Eye (tissue), 1 donor: ENCODE measurements at regions not wholly inside any gene's neighbourhood (a gene's known extent, or its start where the extent isn't known, plus 50 kb on each side); places are given as distances from the start of the nearest gene placed in this dataset.
A peak's percentile ranks its signal among the peaks of the same experiment; 100 is the strongest.
"Not testable (repeated sequence)": the region's sequence is repeated elsewhere in the genome, so short reads cannot be mapped to it uniquely, and the experiment has no call there.

ENCODE experiments used
- DNase-seq: peaks from one replicate; pipeline ENCODE4 v3.0.0-alpha.2; 2015

DNA sequence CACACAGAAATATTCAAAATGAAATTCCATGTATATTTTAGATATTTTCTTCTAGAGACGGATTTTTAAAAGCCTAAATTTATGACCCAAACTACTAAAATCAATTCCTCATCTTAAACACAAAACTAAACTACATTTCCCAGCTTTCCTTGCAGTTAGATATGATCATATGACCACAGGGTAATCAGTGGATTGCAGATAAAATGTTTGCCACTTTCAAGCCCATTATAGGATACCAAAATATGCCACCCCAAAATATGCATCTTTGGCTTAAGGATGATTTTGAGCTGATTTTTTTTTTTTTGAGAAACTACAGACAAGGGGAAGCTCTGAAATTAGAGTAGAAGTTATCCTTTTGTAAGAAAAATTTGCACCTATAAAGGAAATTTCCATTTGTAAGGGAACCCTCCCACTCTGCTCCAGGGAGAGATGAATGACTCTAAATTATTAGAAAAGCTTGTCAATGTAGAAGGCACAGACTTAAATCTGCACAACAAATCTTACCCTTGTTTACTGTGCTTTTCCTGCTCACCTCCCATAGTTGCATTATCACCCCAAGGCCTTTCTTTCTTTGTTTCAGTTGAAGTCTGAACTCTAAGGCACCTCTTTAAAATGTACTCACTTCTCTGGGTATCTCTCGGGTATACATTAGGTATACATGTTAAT is 503.0 kb downstream of the PDHA2 start:
- DNase-seq: no peak

- DNase-seq: no peak
These were observed 503.9 kb downstream of the PDHA2 start for GRCh38 chr4:96343836-96344235.

DNA sequence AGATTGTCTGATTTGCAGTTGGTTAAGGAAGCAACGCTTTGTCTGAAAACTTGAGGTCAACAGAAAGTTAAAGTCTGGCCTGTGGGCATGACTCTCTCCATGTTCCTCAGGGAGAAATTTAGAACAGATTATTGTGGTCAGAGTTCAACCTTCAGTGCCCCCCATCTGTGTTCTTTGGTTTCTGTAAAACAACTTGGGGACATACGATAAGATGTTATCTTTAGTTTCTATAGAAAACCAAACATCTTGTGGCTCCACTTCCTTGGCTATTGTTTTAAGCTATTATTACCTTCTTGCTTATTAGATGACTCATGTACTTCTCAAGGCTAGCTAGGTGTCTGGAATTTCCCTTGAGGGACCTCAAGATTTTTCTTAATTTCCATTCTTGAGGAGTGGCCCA is 507.7 kb downstream of the PDHA2 start:
- DNase-seq: no peak

GRCh38 chr4:96352051-96352517 is 512.2 kb downstream of the PDHA2 start:
- DNase-seq: peak; percentile 38

- no peak for DNase-seq
These were observed 514.3 kb downstream of the PDHA2 start for GRCh38 chr4:96354036-96354712.

DNA sequence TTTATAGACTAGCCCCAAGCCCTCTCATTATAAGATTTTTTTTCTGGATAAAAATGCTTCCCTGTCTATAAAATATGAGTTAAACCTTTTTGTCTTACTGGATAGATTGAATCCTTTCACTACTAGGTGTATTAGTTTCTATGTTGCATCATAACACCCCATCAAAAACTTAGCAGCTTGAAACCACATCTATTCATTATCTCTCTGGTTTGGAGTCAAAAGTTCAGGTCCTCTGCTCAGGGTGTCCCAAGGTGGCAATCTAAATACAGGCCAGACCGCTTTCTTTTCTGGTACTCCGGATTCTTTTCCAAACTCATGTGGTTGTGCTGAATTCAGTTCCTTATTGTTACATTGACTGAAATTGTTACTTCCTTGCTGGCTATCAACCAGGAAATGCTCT is 515.5 kb downstream of the PDHA2 start:
- no peak for DNase-seq

- peak; percentile 12 for DNase-seq
These were observed 516.9 kb downstream of the PDHA2 start for GRCh38 chr4:96356591-96357370.

DNA sequence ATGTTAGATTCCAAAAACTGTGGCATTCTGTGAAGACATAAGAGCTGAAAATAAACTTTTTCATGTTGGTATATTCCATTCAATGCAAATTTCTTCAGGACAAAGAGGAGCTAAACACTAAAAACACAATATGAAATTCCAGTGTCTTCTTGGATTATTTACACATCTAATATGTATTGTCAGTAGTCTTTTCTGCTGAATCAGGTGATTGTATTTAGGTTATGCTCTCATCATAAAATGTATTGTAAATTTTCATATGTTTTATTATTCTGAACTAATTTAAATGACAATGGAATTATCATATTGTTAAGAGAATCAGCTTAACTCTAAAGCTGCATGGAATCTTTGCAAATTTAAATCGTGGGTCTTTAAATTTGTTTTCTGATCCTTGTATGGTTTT is 526.7 kb downstream of the PDHA2 start:
- no peak for DNase-seq

- no peak for DNase-seq
These were observed 535.5 kb downstream of the PDHA2 start for GRCh38 chr4:96375367-96375766.

DNA sequence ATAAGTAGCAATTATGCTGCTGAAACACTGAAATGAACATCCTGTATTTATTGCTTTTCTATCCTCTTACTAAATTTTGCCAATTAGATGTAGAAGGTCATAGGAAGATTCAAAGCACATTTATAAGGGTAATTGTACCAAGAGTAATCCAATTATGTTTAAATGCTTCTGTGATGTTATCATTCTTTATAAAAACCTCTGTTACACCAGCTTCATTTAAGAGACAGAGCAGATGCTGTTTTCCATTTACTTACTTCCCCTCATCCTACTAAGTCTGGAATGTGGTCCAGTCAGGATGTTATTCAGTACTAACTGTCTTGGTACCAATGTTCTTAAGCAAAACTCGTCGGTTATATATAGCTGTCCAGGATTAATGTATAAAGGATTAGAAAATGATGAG is 539.6 kb downstream of the PDHA2 start:
- peak; percentile 4 for DNase-seq

DNA sequence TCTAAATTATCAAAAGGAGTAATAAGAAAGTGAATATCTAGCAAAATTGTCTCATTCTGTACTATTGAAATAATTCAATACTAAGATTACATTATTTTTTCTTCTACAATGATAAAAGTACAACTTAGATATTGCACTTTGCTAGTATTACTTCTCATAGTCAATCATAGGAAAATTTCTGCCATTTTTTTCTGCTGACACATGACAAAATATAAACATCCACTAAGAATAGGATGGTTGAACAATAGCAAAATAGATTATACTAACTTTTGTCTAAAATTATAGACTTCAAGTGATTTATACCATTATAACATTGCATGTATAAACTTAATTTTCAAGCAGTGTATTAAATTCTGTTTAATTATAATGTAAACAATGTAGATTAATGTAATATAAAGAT is 540.2 kb downstream of the PDHA2 start:
- no peak for DNase-seq

DNA sequence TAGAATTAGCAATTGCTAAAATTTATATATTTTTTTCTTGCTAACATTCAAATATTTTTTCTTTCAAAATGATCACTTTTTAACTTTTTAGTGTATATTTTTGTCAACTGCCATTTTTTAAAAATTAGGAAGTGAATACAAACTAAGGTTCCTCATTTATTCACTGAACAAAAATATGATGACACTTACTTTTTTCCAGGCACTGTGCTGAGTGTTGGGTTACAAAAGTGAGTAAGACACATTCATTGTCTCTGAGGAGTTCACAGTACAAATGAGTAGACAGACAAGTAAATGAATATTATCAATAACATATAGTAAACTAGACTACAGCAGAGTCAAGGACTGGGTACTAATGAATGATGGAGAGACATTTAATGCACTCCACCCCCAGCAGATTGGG is 543.5 kb downstream of the PDHA2 start:
- DNase-seq: no peak

GRCh38 chr4:96389770-96390169 is 549.9 kb downstream of the PDHA2 start:
- DNase-seq: no peak

GRCh38 chr4:96390404-96390803 is 550.5 kb downstream of the PDHA2 start:
- DNase-seq: peak; percentile 11

DNA sequence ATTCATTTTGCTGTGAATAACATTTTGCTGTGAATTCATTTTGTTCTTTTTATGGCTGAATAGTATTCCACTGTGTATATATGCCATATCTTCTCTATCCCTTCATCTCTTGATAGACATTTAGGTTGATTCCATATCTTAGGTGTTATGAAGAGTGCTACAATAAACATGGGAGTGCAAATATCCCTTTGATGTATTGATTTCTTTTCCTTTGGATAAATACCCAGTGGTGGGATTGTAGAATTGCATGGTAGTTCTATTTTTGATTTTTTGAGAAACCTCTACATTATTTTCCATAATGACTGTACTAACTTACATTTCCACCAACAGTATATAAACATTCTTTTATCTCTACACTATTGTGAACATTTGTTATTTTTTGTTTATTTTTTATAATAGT is 555.9 kb downstream of the PDHA2 start:
- no peak for DNase-seq

DNA sequence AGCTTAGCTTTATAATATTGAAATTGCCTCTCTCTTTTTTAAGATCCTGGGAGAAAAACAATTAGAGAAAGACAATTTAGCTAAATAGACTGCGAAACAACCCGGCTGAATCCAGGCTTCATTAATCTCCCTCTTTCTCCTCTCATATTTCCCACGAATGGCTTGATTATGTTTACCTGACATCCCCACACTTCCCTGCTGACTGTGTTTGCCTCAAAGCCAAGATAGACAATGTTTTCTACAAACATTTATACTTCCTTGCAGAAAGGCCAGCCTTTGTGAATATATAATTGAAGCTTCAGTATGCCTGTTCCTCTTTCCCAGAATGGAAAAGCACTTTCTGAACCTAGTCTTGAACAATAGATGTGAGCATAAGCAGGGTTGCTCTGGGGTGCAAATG is 566.8 kb downstream of the PDHA2 start:
- no peak for DNase-seq

DNA sequence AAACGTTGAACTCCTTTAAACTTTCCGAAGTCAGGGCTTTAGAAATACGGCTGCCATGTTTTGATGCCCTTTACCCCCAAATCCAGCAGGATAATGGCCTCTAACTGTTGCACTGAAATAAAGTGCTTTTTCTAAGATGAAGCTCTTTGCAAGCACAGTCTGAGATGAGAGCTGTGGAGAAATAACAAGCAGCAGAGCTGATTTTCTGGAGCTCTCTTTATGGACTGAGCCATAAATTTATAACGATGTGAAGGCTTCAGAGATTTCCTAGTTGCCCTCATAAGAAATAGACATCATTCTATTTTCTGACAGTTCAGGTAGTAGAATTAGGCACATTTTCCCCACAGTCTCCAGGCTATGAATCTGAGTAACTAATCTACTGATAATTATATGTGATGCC is 567.3 kb downstream of the PDHA2 start:
- peak; percentile 7 for DNase-seq

- DNase-seq: peak; percentile 24
These were observed 568.0 kb downstream of the PDHA2 start for GRCh38 chr4:96407738-96408463.

- DNase-seq: not testable (repeated sequence)
These were observed 575.0 kb downstream of the PDHA2 start for GRCh38 chr4:96414853-96415252.

GRCh38 chr4:96429657-96430056 is 589.8 kb downstream of the PDHA2 start:
- DNase-seq: no peak

- DNase-seq: no peak
These were observed 591.2 kb downstream of the PDHA2 start for GRCh38 chr4:96431094-96431493.

DNA sequence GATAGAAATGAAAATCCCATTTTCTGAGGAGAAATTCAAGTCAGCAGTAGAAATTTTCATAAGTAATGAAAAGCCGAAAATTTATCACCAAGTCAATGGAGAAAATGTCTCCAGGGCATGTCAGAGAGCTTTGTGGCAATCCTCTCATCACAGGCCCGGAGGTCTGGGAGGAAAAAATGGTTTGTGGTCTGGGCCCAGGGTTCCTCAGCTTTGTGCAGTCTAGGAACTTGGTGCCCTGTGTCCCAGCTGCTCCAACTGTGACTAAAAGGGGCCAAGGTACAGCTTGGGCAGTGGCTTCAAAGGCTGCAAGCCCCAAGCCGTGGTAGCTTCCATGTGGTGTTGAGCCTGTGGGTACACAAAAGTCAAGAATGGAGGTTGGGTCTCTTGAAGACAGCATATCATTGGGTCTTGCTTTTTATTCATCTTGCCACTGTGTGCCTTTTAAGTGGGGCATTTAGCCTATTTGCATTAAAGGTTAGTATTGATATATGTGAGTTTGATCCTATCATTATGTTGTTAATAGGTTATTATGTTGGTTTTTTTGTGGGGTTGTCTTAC is 608.5 kb downstream of the PDHA2 start:
- no peak for DNase-seq
